Loucy (cell line): ENCODE measurements at regions not wholly inside any gene's neighbourhood (a gene's known extent, or its start where the extent isn't known, plus 50 kb on each side); places are given as distances from the start of the nearest gene placed in this dataset.

Experiments used
- H2AFZ ChIP-seq: fragments of 200-600 bp; sonication (generic); 2 replicates; pipeline ENCODE4 v1.6.0; 2016; ENCODE audit warnings: antibody characterized with exemption, mild to moderate bottlenecking, low read length, moderate library complexity
- H3F3A ChIP-seq: fragments of 200-600 bp; 2 replicates; pipeline ENCODE4 v1.6.0; 2016; ENCODE audit warnings: antibody characterized with exemption, low read depth, mild to moderate bottlenecking
- H3K27me3 ChIP-seq: fragments of 200-600 bp; sonication (generic); 2 replicates; pipeline ENCODE4 v1.6.1; 2014; ENCODE audit warnings: low read length, mild to moderate bottlenecking; ENCODE audit not compliant: insufficient read depth, poor library complexity, severe bottlenecking
- H3K36me3 ChIP-seq: fragments of 200-600 bp; sonication (generic); 2 replicates; pipeline ENCODE4 v1.6.1; 2016; ENCODE audit warnings: low read length; ENCODE audit not compliant: insufficient read depth
- H3K4me1 ChIP-seq: fragments of 200-600 bp; sonication (generic); 2 replicates; pipeline ENCODE4 v1.5.1; 2014; ENCODE audit warnings: low read length, mild to moderate bottlenecking; ENCODE audit not compliant: insufficient read depth, poor library complexity, severe bottlenecking
- H3K4me2 ChIP-seq: fragments of 200-600 bp; sonication (generic); 2 replicates; pipeline ENCODE4 v1.6.0; 2014; ENCODE audit warnings: antibody characterized with exemption, low read length, low read depth, mild to moderate bottlenecking; ENCODE audit not compliant: poor library complexity, severe bottlenecking
- H3K4me3 ChIP-seq: fragments of 200-600 bp; sonication (generic); 2 replicates; pipeline ENCODE4 v1.5.1; 2014; ENCODE audit warnings: low read length, mild to moderate bottlenecking, mixed read lengths; ENCODE audit not compliant: poor library complexity, severe bottlenecking
- H3K79me2 ChIP-seq: fragments of 200-600 bp; sonication (generic); 2 replicates; pipeline ENCODE4 v1.6.1; 2014; ENCODE audit warnings: low read length; ENCODE audit not compliant: insufficient read depth
- H3K9ac ChIP-seq: fragments of 200-600 bp; sonication (generic); 2 replicates; pipeline ENCODE4 v1.6.0; 2014; ENCODE audit warnings: mild to moderate bottlenecking, low read depth, low read length, moderate library complexity; ENCODE audit not compliant: poor library complexity, severe bottlenecking
- H3K9me2 ChIP-seq: fragments of 200-600 bp; sonication (generic); replicated peaks from 2 replicates; pipeline ENCODE4 v1.6.1; 2016; ENCODE audit warnings: low read depth, low read length, mixed read lengths
- H3K9me3 ChIP-seq: fragments of 200-600 bp; sonication (generic); 2 replicates; pipeline ENCODE4 v1.6.1; 2014; ENCODE audit warnings: mild to moderate bottlenecking, antibody characterized with exemption, low read length, low read depth; ENCODE audit not compliant: insufficient read depth
- H4K20me1 ChIP-seq: fragments of 200-600 bp; sonication (generic); 2 replicates; pipeline ENCODE4 v1.6.0; 2014; ENCODE audit warnings: antibody characterized with exemption, low read length, mild to moderate bottlenecking; ENCODE audit not compliant: insufficient read depth, poor library complexity, severe bottlenecking
- EZH2phosphoT487 ChIP-seq: fragments of 200-600 bp; IDR thresholded peaks from 2 replicates; pipeline ENCODE4 v1.6.1; 2018; ENCODE audit warnings: antibody characterized with exemption, mild to moderate bottlenecking, moderate library complexity, borderline replicate concordance
- TF ChIP-seq, protein P1 (sequence below): fragments of 200-600 bp; sonication (generic); conservative IDR thresholded peaks from 2 replicates; pipeline ENCODE4 v1.5.1; 2014; ENCODE audit warnings: mild to moderate bottlenecking, antibody characterized with exemption, low read length

GRCh38 chr3:175861916-175862315 is 1002.8 kb downstream of the NAALADL2 start:
- Histone ChIP-seq H3K9ac (no peak overlapping the region), H3K9me2 (no peaks in the 10 kb centered on the region), H3K4me2 (no peak overlapping the region), H3K36me3 (no peaks in the 10 kb centered on the region), H3K9me3 (no peaks in the 10 kb centered on the region), H3K79me2 (no peaks in the 10 kb centered on the region), H3F3A (no peaks in the 10 kb centered on the region), H3K4me1 (no peaks in the 10 kb centered on the region), H3K4me3 (no peak overlapping the region), H2AFZ (no peak overlapping the region), H4K20me1 (no peaks in the 10 kb centered on the region), H3K27me3 (no peaks in the 10 kb centered on the region)
- TF ChIP-seq EZH2phosphoT487: no peak
- TF ChIP-seq, protein P1, sequence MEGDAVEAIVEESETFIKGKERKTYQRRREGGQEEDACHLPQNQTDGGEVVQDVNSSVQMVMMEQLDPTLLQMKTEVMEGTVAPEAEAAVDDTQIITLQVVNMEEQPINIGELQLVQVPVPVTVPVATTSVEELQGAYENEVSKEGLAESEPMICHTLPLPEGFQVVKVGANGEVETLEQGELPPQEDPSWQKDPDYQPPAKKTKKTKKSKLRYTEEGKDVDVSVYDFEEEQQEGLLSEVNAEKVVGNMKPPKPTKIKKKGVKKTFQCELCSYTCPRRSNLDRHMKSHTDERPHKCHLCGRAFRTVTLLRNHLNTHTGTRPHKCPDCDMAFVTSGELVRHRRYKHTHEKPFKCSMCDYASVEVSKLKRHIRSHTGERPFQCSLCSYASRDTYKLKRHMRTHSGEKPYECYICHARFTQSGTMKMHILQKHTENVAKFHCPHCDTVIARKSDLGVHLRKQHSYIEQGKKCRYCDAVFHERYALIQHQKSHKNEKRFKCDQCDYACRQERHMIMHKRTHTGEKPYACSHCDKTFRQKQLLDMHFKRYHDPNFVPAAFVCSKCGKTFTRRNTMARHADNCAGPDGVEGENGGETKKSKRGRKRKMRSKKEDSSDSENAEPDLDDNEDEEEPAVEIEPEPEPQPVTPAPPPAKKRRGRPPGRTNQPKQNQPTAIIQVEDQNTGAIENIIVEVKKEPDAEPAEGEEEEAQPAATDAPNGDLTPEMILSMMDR: no peak
